ENCODE measurements at regions not wholly inside any gene's neighbourhood (a gene's known extent, or its start where the extent isn't known, plus 50 kb on each side); places are given as distances from the start of the nearest gene placed in this dataset.

GRCh38 chr11:112318184-112318591 lies 57.5 kb upstream of the PLET1 start:
- H4K20me1 ChIP-seq (ENCODE audit: insufficient read depth, low read length), result no peaks in the 10 kb centered on the region
- TF ChIP-seq, protein P1, sequence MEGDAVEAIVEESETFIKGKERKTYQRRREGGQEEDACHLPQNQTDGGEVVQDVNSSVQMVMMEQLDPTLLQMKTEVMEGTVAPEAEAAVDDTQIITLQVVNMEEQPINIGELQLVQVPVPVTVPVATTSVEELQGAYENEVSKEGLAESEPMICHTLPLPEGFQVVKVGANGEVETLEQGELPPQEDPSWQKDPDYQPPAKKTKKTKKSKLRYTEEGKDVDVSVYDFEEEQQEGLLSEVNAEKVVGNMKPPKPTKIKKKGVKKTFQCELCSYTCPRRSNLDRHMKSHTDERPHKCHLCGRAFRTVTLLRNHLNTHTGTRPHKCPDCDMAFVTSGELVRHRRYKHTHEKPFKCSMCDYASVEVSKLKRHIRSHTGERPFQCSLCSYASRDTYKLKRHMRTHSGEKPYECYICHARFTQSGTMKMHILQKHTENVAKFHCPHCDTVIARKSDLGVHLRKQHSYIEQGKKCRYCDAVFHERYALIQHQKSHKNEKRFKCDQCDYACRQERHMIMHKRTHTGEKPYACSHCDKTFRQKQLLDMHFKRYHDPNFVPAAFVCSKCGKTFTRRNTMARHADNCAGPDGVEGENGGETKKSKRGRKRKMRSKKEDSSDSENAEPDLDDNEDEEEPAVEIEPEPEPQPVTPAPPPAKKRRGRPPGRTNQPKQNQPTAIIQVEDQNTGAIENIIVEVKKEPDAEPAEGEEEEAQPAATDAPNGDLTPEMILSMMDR (IDR thresholded peaks at IDR 0.05; ENCODE audit: low read depth, low read length), result no peak
- TF ChIP-seq EZH2phosphoT487 (IDR thresholded peaks at IDR 0.05; ENCODE audit: low read depth), result no peak
- no peaks in the 10 kb centered on the region for H3K9me3 ChIP-seq (ENCODE audit: insufficient read depth, low read length)
- no peak overlapping the region for H3K9ac ChIP-seq (ENCODE audit: low read length)
- no peak overlapping the region for H3K4me3 ChIP-seq (ENCODE audit: low read length)
- H3K4me2 ChIP-seq (ENCODE audit: low read length), result no peak overlapping the region
- H3K4me1 ChIP-seq (ENCODE audit: low read length), result no peaks in the 10 kb centered on the region
- no peaks in the 10 kb centered on the region for H3K36me3 ChIP-seq (replicated peaks; ENCODE audit: low read depth, low read length)
- no peak overlapping the region for H3K27ac ChIP-seq (ENCODE audit: low read length)
- H3K79me2 ChIP-seq (ENCODE audit: low read length), result no peaks in the 10 kb centered on the region
- H3K27me3 ChIP-seq (ENCODE audit: low read depth, low read length), result peaks cover 34% of the 10 kb centered on the region
- no peak overlapping the region for H2AFZ ChIP-seq (ENCODE audit: low read depth, low read length)

- H4K20me1 ChIP-seq (ENCODE audit: insufficient read depth, low read length), result no peaks in the 10 kb centered on the region
- H3K79me2 ChIP-seq (ENCODE audit: low read length), result no peaks in the 10 kb centered on the region
- no peak overlapping the region for H2AFZ ChIP-seq (ENCODE audit: low read depth, low read length)
- no peaks in the 10 kb centered on the region for H3K36me3 ChIP-seq (replicated peaks; ENCODE audit: low read depth, low read length)
- H3K27ac ChIP-seq (ENCODE audit: low read length), result no peak overlapping the region
- no peaks in the 10 kb centered on the region for H3K4me1 ChIP-seq (ENCODE audit: low read length)
- H3K9ac ChIP-seq (ENCODE audit: low read length), result no peak overlapping the region
- H3K4me3 ChIP-seq (ENCODE audit: low read length), result no peak overlapping the region
- no peaks in the 10 kb centered on the region for H3K9me3 ChIP-seq (ENCODE audit: insufficient read depth, low read length)
- no peak for TF ChIP-seq EZH2phosphoT487 (IDR thresholded peaks at IDR 0.05; ENCODE audit: low read depth)
- TF ChIP-seq, protein P1 (IDR thresholded peaks at IDR 0.05; ENCODE audit: low read depth, low read length), result no peak
- peaks cover 29% of the 10 kb centered on the region for H3K27me3 ChIP-seq (ENCODE audit: low read depth, low read length)
- H3K4me2 ChIP-seq (ENCODE audit: low read length), result no peak overlapping the region
These were observed 58.0 kb upstream of the PLET1 start for GRCh38 chr11:112318661-112319060.

- TF ChIP-seq EZH2phosphoT487 (IDR thresholded peaks at IDR 0.05; ENCODE audit: low read depth), result no peak
- TF ChIP-seq, protein P1 (IDR thresholded peaks at IDR 0.05; ENCODE audit: low read depth, low read length), result no peak
- no peak overlapping the region for H3K27ac ChIP-seq (ENCODE audit: low read length)
These were observed 60.0 kb upstream of the PLET1 start for GRCh38 chr11:112320668-112321067.

DNA sequence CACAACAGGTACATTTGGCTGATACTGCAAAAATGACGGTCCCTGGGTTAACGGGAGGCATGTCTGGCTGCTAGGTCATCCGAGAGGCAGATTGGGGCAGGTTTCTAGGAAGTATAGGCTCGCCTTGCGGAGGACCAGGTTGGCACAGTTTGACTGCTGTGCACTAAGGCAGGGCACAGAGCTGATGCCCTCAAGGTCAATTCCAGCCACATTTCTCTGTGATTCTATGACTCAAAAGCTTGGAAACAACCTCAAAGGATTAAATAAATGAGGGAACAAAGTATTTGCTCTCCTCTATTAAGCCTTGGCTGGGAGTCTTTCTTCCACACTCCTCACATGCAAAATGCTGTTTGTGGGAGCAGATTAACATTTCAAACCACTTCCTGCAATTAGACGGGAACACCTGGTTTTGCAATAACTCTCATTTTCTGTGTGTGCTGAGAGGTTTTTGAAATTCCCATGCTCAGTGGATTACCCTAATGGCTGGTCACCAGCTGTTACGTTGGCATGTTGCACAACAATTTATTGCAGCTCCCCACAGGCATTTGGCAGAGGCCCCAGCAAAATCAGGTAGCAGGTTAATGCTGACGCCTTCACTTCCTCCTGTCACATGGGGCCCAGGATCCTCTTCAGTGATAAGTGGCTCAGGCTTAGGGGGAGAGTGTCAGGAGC lies 61.0 kb upstream of the PLET1 start:
- Histone ChIP-seq H3K4me3 (ENCODE audit: low read length) (no peak overlapping the region), H3K4me2 (ENCODE audit: low read length) (no peak overlapping the region), H3K4me1 (ENCODE audit: low read length) (no peaks in the 10 kb centered on the region), H2AFZ (ENCODE audit: low read depth, low read length) (no peak overlapping the region), H3K79me2 (ENCODE audit: low read length) (no peaks in the 10 kb centered on the region), H3K9me3 (ENCODE audit: insufficient read depth, low read length) (no peaks in the 10 kb centered on the region), H4K20me1 (ENCODE audit: insufficient read depth, low read length) (no peaks in the 10 kb centered on the region), H3K9ac (ENCODE audit: low read length) (no peak overlapping the region), H3K27ac (ENCODE audit: low read length) (no peak overlapping the region), H3K27me3 (ENCODE audit: low read depth, low read length) (peaks cover 20% of the 10 kb centered on the region; the same call in 1 of the 2 replicates), H3K36me3 (replicated peaks; ENCODE audit: low read depth, low read length) (no peaks in the 10 kb centered on the region)
- TF ChIP-seq EZH2phosphoT487 (IDR thresholded peaks at IDR 0.05; ENCODE audit: low read depth), result no peak
- TF ChIP-seq, protein P1 (IDR thresholded peaks at IDR 0.05; ENCODE audit: low read depth, low read length), result no peak

More at GRCh38 chr11:112320668-112321067, 60.0 kb upstream of the PLET1 start:
- H3K27me3 ChIP-seq (ENCODE audit: low read depth, low read length), result peaks cover 20% of the 10 kb centered on the region; the same call in 1 of the 2 replicates
- H3K36me3 ChIP-seq (replicated peaks; ENCODE audit: low read depth, low read length), result no peaks in the 10 kb centered on the region
- H2AFZ ChIP-seq (ENCODE audit: low read depth, low read length), result no peak overlapping the region
- H3K79me2 ChIP-seq (ENCODE audit: low read length), result no peaks in the 10 kb centered on the region
- H3K4me2 ChIP-seq (ENCODE audit: low read length), result no peak overlapping the region
- no peak overlapping the region for H3K9ac ChIP-seq (ENCODE audit: low read length)
- H3K4me3 ChIP-seq (ENCODE audit: low read length), result no peak overlapping the region
- H3K4me1 ChIP-seq (ENCODE audit: low read length), result no peaks in the 10 kb centered on the region
- no peaks in the 10 kb centered on the region for H4K20me1 ChIP-seq (ENCODE audit: insufficient read depth, low read length)
- no peaks in the 10 kb centered on the region for H3K9me3 ChIP-seq (ENCODE audit: insufficient read depth, low read length)

Measured in OCI-LY3 (cell line).